HG03060 (cell line): ENCODE measurements at regions not wholly inside any gene's neighbourhood (a gene's known extent, or its start where the extent isn't known, plus 50 kb on each side); places are given as distances from the start of the nearest gene placed in this dataset.

Experiments
- ATAC-seq: cut with Tn5 transposase; IDR thresholded peaks from one replicate; pipeline ENCODE4 v1.9.1; 2021; ENCODE audit warnings: low read depth, moderate number of reproducible peaks; ENCODE audit not compliant: unreplicated experiment

GRCh38 chr1:209074575-209075250 is 508.8 kb upstream of the CAMK1G start:
- ATAC-seq: no peak

GRCh38 chr1:209076688-209077087 is 506.8 kb upstream of the CAMK1G start:
- no peak for ATAC-seq

- ATAC-seq: no peak
Measured at GRCh38 chr1:209080170-209080781, 503.2 kb upstream of the CAMK1G start.

DNA sequence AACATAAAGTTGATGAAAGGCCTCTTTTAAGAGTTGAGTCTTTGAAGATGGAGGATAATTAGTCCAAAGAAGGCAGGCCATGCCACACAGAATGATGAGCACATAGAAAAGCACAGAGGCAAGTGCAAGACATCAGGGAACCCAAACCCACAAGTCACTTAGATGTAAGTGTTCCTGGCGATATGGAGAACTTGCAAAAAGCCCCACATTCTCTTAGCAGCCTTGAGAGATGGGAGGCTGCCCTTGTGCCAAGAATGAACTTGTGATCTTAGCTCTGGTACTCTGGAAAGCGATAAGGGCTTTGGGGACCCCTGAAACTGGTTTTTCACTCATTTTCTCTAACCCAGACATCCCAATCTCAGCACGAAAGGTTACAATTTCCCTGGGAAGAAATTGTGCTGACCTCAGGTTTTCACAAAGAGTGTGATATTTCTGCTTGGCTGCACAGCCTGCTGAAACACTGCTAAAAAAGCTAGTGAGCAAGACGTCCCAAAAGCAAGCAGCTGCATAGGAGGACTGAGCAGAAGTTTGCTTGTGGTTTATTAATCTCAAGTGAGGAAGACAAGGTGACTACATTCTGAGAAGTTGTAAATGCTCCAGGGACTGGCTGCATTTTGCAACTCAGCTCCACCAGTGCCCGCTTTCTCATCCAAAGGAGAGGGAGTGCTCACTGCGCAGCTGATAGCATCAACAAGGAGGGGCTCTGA is 496.9 kb upstream of the CAMK1G start:
- ATAC-seq: peak; percentile 93

GRCh38 chr1:209094384-209094783 is 489.1 kb upstream of the CAMK1G start:
- no peak for ATAC-seq

DNA sequence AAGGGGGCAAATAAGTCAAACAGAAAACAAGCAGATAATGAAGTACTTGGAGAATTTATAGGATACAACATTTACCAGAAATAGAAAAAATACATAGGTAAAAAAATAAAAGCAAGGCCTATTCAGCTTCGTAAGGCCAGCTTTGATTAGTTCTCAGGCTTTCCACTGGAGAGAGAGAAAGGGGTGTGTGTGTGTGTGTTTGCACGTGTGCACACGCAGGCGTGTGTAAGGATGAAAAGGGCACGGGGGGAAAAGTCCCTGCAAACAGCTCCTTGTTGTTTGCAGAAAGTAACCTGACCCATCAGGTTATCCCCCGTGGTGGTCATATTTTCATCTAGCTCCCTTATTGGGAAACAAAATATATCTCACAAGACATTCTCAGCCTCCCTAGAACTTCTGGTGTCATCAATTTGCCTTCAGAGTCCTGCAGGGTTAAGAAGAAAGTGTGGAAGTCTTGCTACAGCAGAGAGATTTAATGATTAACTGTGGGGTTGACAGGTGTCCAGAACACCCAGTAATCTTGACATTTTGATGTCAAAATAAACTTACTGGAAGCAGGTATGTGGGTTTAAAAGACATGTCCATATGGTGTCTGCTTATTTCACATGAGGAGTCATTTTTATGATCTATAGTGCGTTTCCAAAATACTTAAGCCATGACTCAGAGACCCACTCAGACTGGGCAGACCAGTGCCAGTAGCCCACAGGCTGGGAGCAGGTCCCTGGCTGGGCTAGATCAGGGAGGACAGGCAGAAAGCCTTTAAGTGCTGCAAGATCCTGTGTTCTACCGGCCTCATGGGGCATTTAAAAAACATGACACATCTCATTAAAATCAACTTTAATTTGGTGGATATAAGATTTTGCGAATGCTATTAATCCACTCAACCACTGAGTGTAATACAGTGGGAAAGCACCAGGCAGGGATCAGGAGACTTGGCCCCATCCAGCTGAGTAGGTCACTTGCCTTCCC is 487.6 kb upstream of the CAMK1G start:
- ATAC-seq: no peak

DNA sequence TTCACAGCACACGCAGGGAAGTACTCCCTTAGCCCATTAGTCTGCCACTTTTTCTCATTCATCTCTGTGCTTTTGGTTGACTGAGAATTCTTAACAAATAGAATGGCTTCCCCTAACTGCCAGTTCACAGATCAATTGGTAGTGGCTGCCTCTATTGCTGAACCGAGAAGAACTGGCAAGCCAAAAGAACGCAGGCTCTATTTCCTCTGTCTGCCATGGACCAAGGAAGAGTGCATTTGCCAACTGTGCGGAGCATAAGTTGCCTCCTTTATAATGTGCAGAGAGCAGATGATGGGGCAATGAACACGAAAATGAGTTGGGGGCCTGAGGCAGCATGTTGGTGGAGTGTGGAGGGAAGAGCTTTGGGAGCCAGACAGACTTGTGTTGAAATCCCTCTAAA is 483.1 kb upstream of the CAMK1G start:
- ATAC-seq: no peak

- ATAC-seq: no peak
Measured at GRCh38 chr1:209101106-209101505, 482.4 kb upstream of the CAMK1G start.

DNA sequence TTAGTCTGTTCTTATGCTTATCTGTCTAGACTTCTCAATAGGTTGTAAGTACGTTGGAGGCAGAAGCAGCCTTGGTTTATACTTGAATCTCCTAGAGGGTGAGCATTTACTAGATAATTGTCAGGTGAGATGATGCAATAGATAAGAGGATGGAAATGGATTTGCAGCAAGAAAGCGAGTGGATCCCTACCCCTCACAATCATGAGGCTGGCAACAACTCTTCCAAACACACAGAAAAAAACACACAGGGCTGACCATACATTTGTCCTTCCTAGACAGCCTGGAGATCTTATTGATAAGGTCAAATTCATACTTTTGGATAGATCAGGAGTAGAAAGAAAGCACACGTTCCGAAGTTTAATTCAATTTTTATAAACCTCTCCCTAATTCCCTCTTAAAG is 481.4 kb upstream of the CAMK1G start:
- no peak for ATAC-seq

DNA sequence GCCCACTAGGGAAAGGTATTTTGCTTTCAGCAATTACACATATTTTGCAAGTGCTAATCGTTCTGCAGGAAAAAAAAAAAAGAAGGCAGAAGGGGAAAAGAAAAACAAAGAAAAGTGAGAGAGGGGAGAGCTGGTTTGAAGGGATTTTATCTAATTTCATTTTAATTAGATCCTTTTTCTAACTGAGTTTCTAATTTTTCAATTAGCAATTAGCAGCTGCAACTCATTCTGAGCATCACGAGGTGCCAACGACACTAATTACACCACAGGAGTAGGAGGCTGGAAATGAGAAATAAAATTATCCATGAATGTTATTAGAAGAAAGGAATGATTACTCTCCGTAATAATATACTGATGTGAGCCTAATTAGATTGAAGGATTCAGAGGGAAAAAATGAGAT is 481.0 kb upstream of the CAMK1G start:
- no peak for ATAC-seq

DNA sequence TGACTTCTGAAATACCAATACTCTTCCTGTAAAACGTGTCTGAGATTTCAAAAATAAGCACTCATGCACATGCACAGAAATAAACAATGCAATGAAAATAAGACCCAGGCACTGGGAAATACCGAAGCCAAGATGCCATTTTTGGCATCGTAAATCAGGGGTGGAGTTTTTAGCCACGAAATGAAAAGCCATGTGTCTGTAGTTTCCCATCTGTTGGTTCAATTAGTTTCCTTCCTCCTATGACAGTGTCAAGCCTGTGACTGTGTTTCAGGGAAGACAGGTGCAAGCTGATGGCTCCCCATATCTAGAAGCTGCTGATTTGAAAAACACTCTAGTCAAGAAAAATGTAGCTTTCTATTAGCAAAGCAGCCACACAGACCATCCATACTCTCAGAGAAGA is 480.4 kb upstream of the CAMK1G start:
- ATAC-seq: no peak

GRCh38 chr1:209104646-209105045 is 478.9 kb upstream of the CAMK1G start:
- ATAC-seq: no peak

DNA sequence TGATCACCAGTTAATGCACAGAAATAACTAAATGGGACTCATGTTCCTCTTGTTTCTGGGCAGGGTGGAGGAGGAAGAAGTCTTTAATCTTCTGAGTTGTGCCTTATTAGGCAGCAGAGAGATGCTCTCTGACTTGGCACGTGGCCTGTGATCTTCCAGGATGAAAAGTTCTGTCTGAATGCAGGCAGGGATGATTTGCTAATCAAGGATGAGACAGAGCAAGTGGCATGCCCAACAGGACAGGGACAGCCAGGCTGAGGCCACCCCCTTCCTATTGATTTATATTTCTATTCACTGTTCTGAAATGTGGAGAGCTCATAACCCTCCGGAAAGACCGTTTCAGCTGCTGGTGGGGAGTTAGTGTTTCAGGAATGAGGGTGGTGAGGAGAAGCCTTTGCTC is 477.8 kb upstream of the CAMK1G start:
- no peak for ATAC-seq

- ATAC-seq: no peak
Measured at GRCh38 chr1:209106237-209106741, 477.2 kb upstream of the CAMK1G start.

DNA sequence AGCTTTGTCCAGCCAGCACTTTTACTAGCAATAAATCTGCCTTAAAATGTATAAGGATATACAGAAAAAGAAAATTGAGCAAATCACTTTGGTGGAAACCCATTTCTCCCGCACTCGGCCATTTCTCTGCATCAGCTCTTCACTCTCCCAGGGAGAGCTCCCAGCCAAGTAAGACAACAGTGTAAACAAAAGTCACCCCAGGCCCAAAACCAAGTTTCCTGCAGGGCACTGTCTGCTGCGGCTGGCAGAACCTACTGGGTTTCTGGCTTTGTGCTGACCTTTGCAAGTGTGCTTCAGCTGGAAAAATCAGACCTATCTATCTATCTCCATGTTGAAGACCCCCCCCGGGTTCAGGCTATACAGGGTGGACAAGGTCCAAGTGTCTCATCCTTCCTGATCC is 476.7 kb upstream of the CAMK1G start:
- ATAC-seq: no peak

DNA sequence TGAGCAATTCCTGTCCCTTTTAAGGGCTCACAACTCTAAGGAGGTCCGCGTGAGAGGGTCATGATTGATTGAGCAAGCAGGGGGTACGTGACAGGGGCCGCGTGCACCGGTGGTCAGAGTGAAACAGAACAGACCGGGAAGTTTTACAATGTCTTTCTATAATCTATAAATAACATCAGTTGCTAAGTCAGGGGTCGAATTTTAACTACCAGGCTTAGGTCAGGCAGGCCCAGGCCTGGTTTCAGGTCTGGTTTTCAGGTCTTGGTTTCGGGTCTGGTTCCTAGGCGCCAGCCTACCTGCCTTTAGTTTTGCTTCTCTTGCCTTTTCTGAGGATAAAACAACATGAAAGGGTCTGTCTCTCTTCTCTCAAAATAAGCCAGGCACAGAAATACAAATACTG is 476.0 kb upstream of the CAMK1G start:
- peak; percentile 55 for ATAC-seq

- no peak for ATAC-seq
Measured at GRCh38 chr1:209109001-209109785, 474.3 kb upstream of the CAMK1G start.

GRCh38 chr1:209113521-209113920 is 470.0 kb upstream of the CAMK1G start:
- no peak for ATAC-seq

- no peak for ATAC-seq
Measured at GRCh38 chr1:209116705-209117104, 466.8 kb upstream of the CAMK1G start.

DNA sequence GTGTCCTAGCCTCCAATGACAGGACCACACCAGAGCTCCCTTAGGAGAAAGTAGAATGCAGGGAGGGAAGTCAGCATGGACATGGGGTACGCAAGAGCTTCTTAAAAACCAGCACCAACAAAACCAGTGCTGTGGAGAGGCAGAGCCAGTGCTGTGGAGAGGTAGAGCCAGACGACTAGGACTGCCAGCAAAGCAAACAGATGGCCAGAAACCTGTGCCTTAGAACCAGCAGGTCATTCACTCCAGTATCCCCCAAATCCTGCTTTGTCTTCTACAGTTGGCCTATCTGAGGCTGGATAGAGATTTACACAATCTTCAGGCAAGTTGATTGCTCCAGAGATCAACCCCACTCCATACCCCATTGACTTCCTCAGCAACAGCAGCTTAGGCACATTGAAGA is 459.9 kb upstream of the CAMK1G start:
- no peak for ATAC-seq
